ENCODE measurements at regions not wholly inside any gene's neighbourhood (a gene's known extent, or its start where the extent isn't known, plus 50 kb on each side); places are given as distances from the start of the nearest gene placed in this dataset.
"Not testable (repeated sequence)": the region's sequence is repeated elsewhere in the genome, so short reads cannot be mapped to it uniquely, and the experiment has no call there.

GRCh38 chr1:81501485-81501884 lies 299.2 kb upstream of the ADGRL2 start:
- H3K4me1 ChIP-seq; H3K27ac ChIP-seq; intact Hi-C loops (cut with DNase I); H3K4me3 ChIP-seq; ATAC-seq; H3K36me3 ChIP-seq; DNase-seq; H3K27me3 ChIP-seq; H3K9me3 ChIP-seq: not testable (repeated sequence)
- WGBS (ENCODE audit: insufficient coverage, low coverage, low lambda C conversion rate, missing lambda C conversion rate) = 80% methylated on average over 4 of the region's 15 CpGs

DNA sequence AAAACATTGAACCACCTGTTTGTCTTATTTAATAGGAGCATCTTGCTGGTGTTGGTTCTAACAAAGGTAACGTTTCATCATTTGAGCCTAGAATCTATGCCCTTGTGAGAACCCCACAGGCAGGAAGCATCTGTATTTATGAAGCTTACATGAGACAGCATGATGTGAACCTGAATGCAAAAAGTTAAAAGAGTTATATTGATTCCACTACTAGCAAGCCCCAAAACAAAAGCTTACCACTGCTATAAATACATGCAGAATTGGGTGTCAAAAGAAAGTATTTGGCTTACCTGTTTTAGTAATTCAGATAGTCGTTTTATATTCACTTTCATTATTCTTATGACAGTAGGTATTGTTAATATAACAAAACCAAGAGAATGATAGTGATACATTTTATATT lies 301.2 kb upstream of the ADGRL2 start:
- Histone ChIP-seq H3K9me3 (no peaks in the 10 kb centered on the region), H3K36me3 (no peaks in the 10 kb centered on the region), H3K4me3 (no peak overlapping the region), H3K27ac (no peak overlapping the region), H3K27me3 (no peaks in the 10 kb centered on the region), H3K4me1 (no peaks in the 10 kb centered on the region)
- intact Hi-C loops (cut with DNase I) = no loop called here
- TF ChIP-seq POLR2A (IDR thresholded peaks at IDR 0.05) (no peak), CTCF (IDR thresholded peaks at IDR 0.05) (no peak)
- WGBS (ENCODE audit: insufficient coverage, low coverage, low lambda C conversion rate, missing lambda C conversion rate) = 52% methylated on average over 2 of the region's 2 CpGs
- DNase-seq (no peak), ATAC-seq (no peak)

- Histone ChIP-seq H3K9me3 (no peaks in the 10 kb centered on the region), H3K27ac (no peak overlapping the region), H3K36me3 (no peaks in the 10 kb centered on the region), H3K4me1 (no peaks in the 10 kb centered on the region), H3K27me3 (no peaks in the 10 kb centered on the region), H3K4me3 (no peak overlapping the region)
- ATAC-seq = no peak
- no peak for DNase-seq
- 53% methylated on average over 5 of the region's 5 CpGs for WGBS (ENCODE audit: insufficient coverage, low coverage, low lambda C conversion rate, missing lambda C conversion rate)
- no peak for TF ChIP-seq POLR2A (IDR thresholded peaks at IDR 0.05)
- no peak for TF ChIP-seq CTCF (IDR thresholded peaks at IDR 0.05)
- intact Hi-C loops (cut with DNase I) = no loop called here
Observed at GRCh38 chr1:81498471-81499462, 302.0 kb upstream of the ADGRL2 start.

GRCh38 chr1:81496349-81496748 lies 304.4 kb upstream of the ADGRL2 start:
- WGBS (ENCODE audit: insufficient coverage, low coverage, low lambda C conversion rate, missing lambda C conversion rate) = 48% methylated on average over 2 of the region's 2 CpGs
- TF ChIP-seq CTCF (IDR thresholded peaks at IDR 0.05) (no peak), POLR2A (IDR thresholded peaks at IDR 0.05) (no peak)

DNA sequence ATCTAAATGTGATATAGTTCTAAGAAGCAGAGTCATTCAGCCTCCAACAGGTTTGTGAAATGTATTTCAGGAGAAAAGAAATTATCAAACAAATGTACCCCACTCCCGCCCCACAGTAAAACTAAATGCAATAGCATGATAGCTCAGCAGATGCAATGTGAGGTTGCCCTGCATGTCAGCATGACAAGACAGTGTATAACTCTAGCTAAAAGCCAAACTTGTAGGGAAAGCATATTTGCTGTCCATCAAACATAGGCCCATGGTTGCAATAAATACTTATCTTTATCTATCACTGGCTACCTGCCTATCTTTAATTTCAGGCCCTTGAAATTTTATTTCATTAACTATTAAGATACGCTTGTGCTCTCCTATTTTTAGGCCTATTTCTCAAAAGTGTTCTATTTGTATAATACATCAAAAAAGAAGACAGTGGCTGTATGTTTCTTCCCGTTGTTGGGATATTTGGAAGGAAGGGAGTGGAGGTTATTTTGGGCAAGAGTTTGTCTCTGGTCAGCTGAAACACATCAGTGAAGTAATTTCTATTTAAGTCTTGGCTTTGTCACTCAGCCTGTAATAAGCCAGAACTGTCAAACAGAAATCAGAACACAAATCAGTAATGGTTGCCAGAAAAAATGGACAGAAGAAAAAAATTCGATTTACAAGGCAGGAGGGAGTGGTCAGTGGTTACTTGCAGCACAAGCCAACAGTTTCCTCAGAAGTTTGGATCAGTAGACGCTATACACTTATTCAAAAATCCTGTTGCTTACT lies 307.4 kb upstream of the ADGRL2 start:
- Histone ChIP-seq H3K4me3 (no peak overlapping the region), H3K9me3 (no peaks in the 10 kb centered on the region), H3K4me1 (no peaks in the 10 kb centered on the region), H3K27ac (no peak overlapping the region), H3K27me3 (no peaks in the 10 kb centered on the region), H3K36me3 (no peaks in the 10 kb centered on the region)
- DNase-seq = no peak
- intact Hi-C loops (cut with DNase I) = no loop called here
- WGBS (ENCODE audit: insufficient coverage, low coverage, low lambda C conversion rate, missing lambda C conversion rate) = 43% methylated on average over 5 of the region's 5 CpGs
- TF ChIP-seq POLR2A (IDR thresholded peaks at IDR 0.05) (no peak), CTCF (IDR thresholded peaks at IDR 0.05) (no peak)
- no peak for ATAC-seq

More at GRCh38 chr1:81496349-81496748, 304.4 kb upstream of the ADGRL2 start:
- Histone ChIP-seq H3K27ac (no peak overlapping the region), H3K36me3 (no peaks in the 10 kb centered on the region), H3K27me3 (no peaks in the 10 kb centered on the region), H3K4me3 (no peak overlapping the region), H3K4me1 (no peaks in the 10 kb centered on the region), H3K9me3 (no peaks in the 10 kb centered on the region)
- ATAC-seq (no peak), DNase-seq (no peak)
- intact Hi-C loops (cut with DNase I) = no loop called here

Measured in right lobe of liver (tissue), 6 donors.